T-helper 1 cell treated with Interleukin-12 subunit alpha and Interleukin-12 subunit beta and Interleukin-4 antibody, amounts not matched to agents 30 ng/mL and 1 ng/mL, for 36 hours (primary cell): ENCODE measurements at regions not wholly inside any gene's neighbourhood (a gene's known extent, or its start where the extent isn't known, plus 50 kb on each side); places are given as distances from the start of the nearest gene placed in this dataset.

Experiments used
- intact Hi-C: fragments of 100-400 bp; cut with micrococcal nuclease; formaldehyde crosslinking; loops from one replicate; pipeline ENCODE4 v1.15.1; 2024

- intact Hi-C loops, result no loop called here
These were observed 365.8 kb upstream of the SEMA6D start for GRCh38 chr15:47351501-47351900.

GRCh38 chr15:47352217-47352616 lies 365.1 kb upstream of the SEMA6D start:
- intact Hi-C loops, result no loop called here

GRCh38 chr15:47355759-47356158 lies 361.5 kb upstream of the SEMA6D start:
- intact Hi-C loops, result no loop called here

- intact Hi-C loops, result no loop called here
These were observed 361.0 kb upstream of the SEMA6D start for GRCh38 chr15:47356297-47356696.

- intact Hi-C loops, result no loop called here
These were observed 358.4 kb upstream of the SEMA6D start for GRCh38 chr15:47358876-47359275.

GRCh38 chr15:47360305-47360704 lies 357.0 kb upstream of the SEMA6D start:
- intact Hi-C loops, result no loop called here

GRCh38 chr15:47362118-47362905 lies 355.0 kb upstream of the SEMA6D start:
- intact Hi-C loops, result no loop called here

GRCh38 chr15:47363653-47364052 lies 353.7 kb upstream of the SEMA6D start:
- intact Hi-C loops, result no loop called here

- intact Hi-C loops, result no loop called here
These were observed 352.8 kb upstream of the SEMA6D start for GRCh38 chr15:47364230-47365141.

GRCh38 chr15:47366884-47367283 lies 350.4 kb upstream of the SEMA6D start:
- intact Hi-C loops, result no loop called here

GRCh38 chr15:47367726-47368390 lies 349.4 kb upstream of the SEMA6D start:
- intact Hi-C loops, result no loop called here

GRCh38 chr15:47371939-47372338 lies 345.4 kb upstream of the SEMA6D start:
- intact Hi-C loops, result no loop called here

GRCh38 chr15:47374222-47374621 lies 343.1 kb upstream of the SEMA6D start:
- intact Hi-C loops, result no loop called here

GRCh38 chr15:47376190-47376589 lies 341.1 kb upstream of the SEMA6D start:
- intact Hi-C loops, result no loop called here

- intact Hi-C loops, result no loop called here
These were observed 339.8 kb upstream of the SEMA6D start for GRCh38 chr15:47377465-47377864.

GRCh38 chr15:47378527-47378926 lies 338.8 kb upstream of the SEMA6D start:
- intact Hi-C loops, result no loop called here

GRCh38 chr15:47383102-47383501 lies 334.2 kb upstream of the SEMA6D start:
- intact Hi-C loops, result no loop called here

- intact Hi-C loops, result no loop called here
These were observed 333.5 kb upstream of the SEMA6D start for GRCh38 chr15:47383801-47384200.

GRCh38 chr15:47384341-47384740 lies 333.0 kb upstream of the SEMA6D start:
- intact Hi-C loops, result no loop called here

GRCh38 chr15:47384776-47385175 lies 332.5 kb upstream of the SEMA6D start:
- intact Hi-C loops, result no loop called here

- intact Hi-C loops, result no loop called here
These were observed 330.8 kb upstream of the SEMA6D start for GRCh38 chr15:47386459-47386858.

- intact Hi-C loops, result no loop called here
These were observed 329.0 kb upstream of the SEMA6D start for GRCh38 chr15:47388299-47388698.
